D721Med (cell line): ENCODE measurements at regions not wholly inside any gene's neighbourhood (a gene's known extent, or its start where the extent isn't known, plus 50 kb on each side); places are given as distances from the start of the nearest gene placed in this dataset.
"Not testable (repeated sequence)": the region's sequence is repeated elsewhere in the genome, so short reads cannot be mapped to it uniquely, and the experiment has no call there.

Experiments
- DNase-seq: peaks from one replicate; pipeline ENCODE4 v3.0.0; 2011; ENCODE audit warnings: low spot score; ENCODE audit not compliant: insufficient read length
- FAIRE-seq: peaks from 2 replicates; lab custom pipeline; 2011; peaks lifted over from hg19 to GRCh38; lab: Jason Lieb, UNC
- CTCF ChIP-seq: IDR thresholded peaks from 2 replicates; pipeline ENCODE4 v1.5.1; 2012; ENCODE audit warnings: mild to moderate bottlenecking, control low read depth; ENCODE audit not compliant: insufficient read depth; ENCODE audit errors: missing control alignments

GRCh38 chr6:72457738-72458137, 164.1 kb upstream of the KCNQ5 start:
- DNase-seq: no peak
- peak; percentile 73 for FAIRE-seq
- no peak for TF ChIP-seq CTCF

- TF ChIP-seq CTCF: no peak
- FAIRE-seq: no peak
- DNase-seq: no peak
Measured at GRCh38 chr6:72458521-72458920, 163.3 kb upstream of the KCNQ5 start.

GRCh38 chr6:72461144-72461543, 160.7 kb upstream of the KCNQ5 start:
- TF ChIP-seq CTCF: no peak
- DNase-seq (no peak), FAIRE-seq (peak; percentile 16)

- DNase-seq: no peak
- no peak for TF ChIP-seq CTCF
- peak; percentile 41 for FAIRE-seq
Measured at GRCh38 chr6:72464246-72464645, 157.6 kb upstream of the KCNQ5 start.

- DNase-seq: no peak
- no peak for FAIRE-seq
- no peak for TF ChIP-seq CTCF
Measured at GRCh38 chr6:72464791-72465691, 156.8 kb upstream of the KCNQ5 start.

- DNase-seq (no peak), FAIRE-seq (no peak)
- no peak for TF ChIP-seq CTCF
Measured at GRCh38 chr6:72466471-72466870, 155.4 kb upstream of the KCNQ5 start.

- DNase-seq (no peak), FAIRE-seq (no peak)
- TF ChIP-seq CTCF: no peak
Measured at GRCh38 chr6:72466971-72467566, 154.8 kb upstream of the KCNQ5 start.

- not testable (repeated sequence) for DNase-seq, FAIRE-seq
Measured at GRCh38 chr6:72469406-72469983, 152.4 kb upstream of the KCNQ5 start.
